Right cardiac atrium (tissue), 5 donors: ENCODE measurements at regions not wholly inside any gene's neighbourhood (a gene's known extent, or its start where the extent isn't known, plus 50 kb on each side); places are given as distances from the start of the nearest gene placed in this dataset.
A peak's percentile ranks its signal among the peaks of the same experiment; 100 is the strongest.

Source experiments
- ATAC-seq, 2 donors: fragments of 200-7000 bp; cut with Tn5 transposase; one replicate each; pipeline versions ENCODE4 v1.8.0 to v1.9.1; 2020; ENCODE audit warnings: moderate library complexity in 2 of 2, mild to moderate bottlenecking in 1 of 2
- DNase-seq, 3 donors: peaks; one replicate each; pipeline ENCODE4 v3.0.0-alpha.2; 2020
- H3K27ac ChIP-seq: one replicate; pipeline ENCODE4 v1.5.1; 2013; ENCODE audit warnings: mild to moderate bottlenecking, low read length, control low read depth, moderate library complexity
- H3K27me3 ChIP-seq: one replicate; pipeline ENCODE4 v1.6.1; 2013; ENCODE audit not compliant: control insufficient read depth, insufficient read depth
- H3K4me1 ChIP-seq: one replicate; pipeline ENCODE4 v1.6.1; 2013; ENCODE audit warnings: low read length; ENCODE audit not compliant: control insufficient read depth, insufficient read depth
- H3K4me3 ChIP-seq: one replicate; pipeline ENCODE4 v1.5.1; 2013; ENCODE audit warnings: low read length, control low read depth
- H3K9me3 ChIP-seq: one replicate; pipeline ENCODE4 v1.6.1; 2013; ENCODE audit warnings: low read length; ENCODE audit not compliant: control insufficient read depth
- WGBS: extraction: QIAGEN DNeasy Blood & Tissue Kit; methylation state at CpG from one replicate; pipeline ENCODE4 v1.1.7; 2013; 5-methylcytosine and 5-hydroxymethylcytosine counted together
- intact Hi-C, 4 donors: fragments of 100-400 bp; cut with DNase I; formaldehyde crosslinking; loops; one replicate each; pipeline versions ENCODE4 v1.11.0 to v1.14.0; 2022 to 2023
- donor health status: healthy with polysubstance abuse.
- donor health status: DM: no; HTN: yes; CAD: no.
- donor health status: DM: no; HTN: no; CAD: no.
- donor health status: DM: no; HTN: yes; CAD: no; lungs with severe emphysema.
- donor health status: DM: yes; HTN: yes; CAD: no.

GRCh38 chr10:89076120-89076519 lies 85.5 kb downstream of the FAS start:
- ATAC-seq (no peak), DNase-seq (no peak)
- Histone ChIP-seq H3K9me3 (no peaks in the 10 kb centered on the region), H3K4me3 (no peak overlapping the region), H3K27ac (no peak overlapping the region), H3K27me3 (no peaks in the 10 kb centered on the region), H3K4me1 (peaks cover 3% of the 10 kb centered on the region)
- intact Hi-C loops = no loop called here
- WGBS = 95% methylated on average over 2 of the region's 2 CpGs

DNA sequence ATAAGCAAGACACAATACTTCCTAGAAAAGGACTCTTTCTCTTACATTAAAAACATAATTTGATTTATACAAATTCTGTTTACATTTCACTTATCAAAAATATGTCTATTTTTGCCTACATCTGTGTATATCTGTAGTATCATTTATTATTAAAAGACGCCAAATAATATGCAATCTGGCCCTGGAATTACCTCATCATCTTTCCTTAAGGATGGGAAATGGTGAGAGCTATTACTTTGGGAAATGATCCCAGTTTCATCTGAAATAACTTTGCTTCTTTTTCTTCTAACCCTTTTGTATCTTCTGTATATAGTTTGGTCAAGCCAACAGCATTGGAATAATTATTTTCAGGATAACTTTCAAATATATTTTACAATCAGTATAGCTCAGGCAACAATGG lies 85.0 kb downstream of the FAS start:
- H3K4me3 ChIP-seq = no peak overlapping the region
- no peaks in the 10 kb centered on the region for H3K27me3 ChIP-seq
- peaks cover 3% of the 10 kb centered on the region for H3K4me1 ChIP-seq
- DNase-seq (no peak), ATAC-seq (no peak)
- 94% methylated on average over 1 of the region's 1 CpG for WGBS
- intact Hi-C loops = no loop called here
- H3K9me3 ChIP-seq = no peaks in the 10 kb centered on the region
- H3K27ac ChIP-seq = no peak overlapping the region

DNA sequence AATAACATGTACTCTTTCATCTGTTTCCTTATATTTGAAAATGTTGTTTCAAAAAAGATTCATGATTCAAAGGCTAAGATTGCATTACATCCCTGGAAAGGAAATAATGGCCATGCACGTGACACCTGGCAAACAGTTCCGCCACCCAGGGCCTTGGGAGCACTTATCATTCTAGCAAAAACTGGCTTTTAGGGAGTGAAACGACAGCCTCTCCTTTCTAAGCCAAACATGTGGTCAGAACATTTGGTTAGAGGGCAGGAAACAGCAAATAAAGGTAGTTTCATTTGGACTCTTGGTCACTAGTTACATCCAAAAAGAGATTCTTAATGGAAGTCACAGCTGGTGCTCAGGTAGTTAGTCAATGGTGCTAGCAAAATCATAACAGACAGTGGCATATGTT lies 83.5 kb downstream of the FAS start:
- Histone ChIP-seq H3K4me3 (no peak overlapping the region), H3K27ac (peak overlapping the region; percentile 36), H3K4me1 (peaks cover 3% of the 10 kb centered on the region), H3K27me3 (no peaks in the 10 kb centered on the region), H3K9me3 (no peaks in the 10 kb centered on the region)
- 31% methylated on average over 3 of the region's 3 CpGs for WGBS
- peak; percentile 64 to 90 (median 77) for DNase-seq
- intact Hi-C loops = no loop called here
- peak; percentile 80 to 84 for ATAC-seq

- intact Hi-C loops = no loop called here
- Histone ChIP-seq H3K4me1 (peaks cover 3% of the 10 kb centered on the region), H3K27me3 (no peaks in the 10 kb centered on the region), H3K9me3 (no peaks in the 10 kb centered on the region), H3K4me3 (no peak overlapping the region), H3K27ac (no peak overlapping the region)
- DNase-seq (no peak), ATAC-seq (peak; percentile 17 to 67)
- 32% methylated on average over 2 of the region's 2 CpGs for WGBS
These were observed 83.1 kb downstream of the FAS start for GRCh38 chr10:89073719-89074118.

GRCh38 chr10:89069589-89069988 lies 79.0 kb downstream of the FAS start:
- Histone ChIP-seq H3K27me3 (no peaks in the 10 kb centered on the region), H3K4me1 (peaks cover 3% of the 10 kb centered on the region), H3K4me3 (no peak overlapping the region), H3K27ac (no peak overlapping the region), H3K9me3 (no peaks in the 10 kb centered on the region)
- intact Hi-C loops = no loop called here
- peak in 1 of 2 donors; percentile 67 for ATAC-seq
- 72% methylated on average over 4 of the region's 4 CpGs for WGBS
- peak; percentile 36 to 85 (median 68) for DNase-seq
